H9 (cell line): ENCODE measurements at regions not wholly inside any gene's neighbourhood (a gene's known extent, or its start where the extent isn't known, plus 50 kb on each side); places are given as distances from the start of the nearest gene placed in this dataset.

ENCODE experiments used
- DNase-seq: peaks from one replicate; pipeline ENCODE4 v3.0.0-alpha.2; 2017
- H2AFZ ChIP-seq: one replicate; pipeline ENCODE4 v1.6.1; 2013; ENCODE audit warnings: mild to moderate bottlenecking, low read length, control low read depth, moderate library complexity
- H2AK5ac ChIP-seq: 2 replicates; pipeline ENCODE4 v1.6.1; 2013; ENCODE audit warnings: low read length, control low read depth, mixed read lengths; ENCODE audit not compliant: insufficient read length
- H2BK120ac ChIP-seq: one replicate; pipeline ENCODE4 v1.6.1; 2013; ENCODE audit warnings: low read depth, mild to moderate bottlenecking, low read length, control low read depth, inconsistent platforms; ENCODE audit not compliant: poor library complexity, severe bottlenecking
- H2BK12ac ChIP-seq: 2 replicates; pipeline ENCODE4 v1.6.1; 2013; ENCODE audit warnings: low read length, control low read depth, mixed read lengths, low read depth; ENCODE audit not compliant: insufficient read length
- H2BK15ac ChIP-seq: 2 replicates; pipeline ENCODE4 v1.6.1; 2013; ENCODE audit warnings: low read depth, low read length, control low read depth
- H2BK20ac ChIP-seq: one replicate; pipeline ENCODE4 v1.6.1; 2013; ENCODE audit warnings: low read depth, mild to moderate bottlenecking, low read length, control low read depth, inconsistent platforms; ENCODE audit not compliant: poor library complexity, severe bottlenecking
- H2BK5ac ChIP-seq: 2 replicates; pipeline ENCODE4 v1.6.1; 2013; ENCODE audit warnings: low read length, control low read depth, mixed read lengths; ENCODE audit not compliant: insufficient read length
- H3K14ac ChIP-seq: 2 replicates; pipeline ENCODE4 v1.6.1; 2013; ENCODE audit warnings: low read length, control low read depth; ENCODE audit not compliant: insufficient read depth
- H3K18ac ChIP-seq: 2 replicates; pipeline ENCODE4 v1.6.1; 2013; ENCODE audit warnings: low read depth, mild to moderate bottlenecking, mixed read lengths, low read length, control low read depth; ENCODE audit not compliant: insufficient read length
- H3K23ac ChIP-seq: 2 replicates; pipeline ENCODE4 v1.6.1; 2013; ENCODE audit warnings: low read length, control low read depth, mixed read lengths, low read depth; ENCODE audit not compliant: insufficient read length
- H3K23me2 ChIP-seq: 2 replicates; pipeline ENCODE4 v1.6.1; 2013; ENCODE audit warnings: low read depth, mild to moderate bottlenecking, mixed read lengths, low read length, control low read depth; ENCODE audit not compliant: insufficient read length, poor library complexity, severe bottlenecking
- H3K27ac ChIP-seq: 2 replicates; pipeline ENCODE4 v1.5.1; 2013; ENCODE audit warnings: low read length, control low read depth, mixed read lengths, low read depth; ENCODE audit not compliant: insufficient read length
- H3K27me3 ChIP-seq: 2 replicates; pipeline ENCODE4 v1.6.1; 2013; ENCODE audit warnings: low read length, control low read depth, inconsistent platforms; ENCODE audit not compliant: insufficient read depth
- H3K4ac ChIP-seq: 2 replicates; pipeline ENCODE4 v1.6.1; 2013; ENCODE audit warnings: low read depth, mild to moderate bottlenecking, control low read depth, inconsistent platforms, low read length, moderate library complexity
- H3K4me1 ChIP-seq: 2 replicates; pipeline ENCODE4 v1.6.1; 2013; ENCODE audit warnings: low read length, control low read depth, inconsistent platforms; ENCODE audit not compliant: insufficient read depth
- H3K4me2 ChIP-seq: 2 replicates; pipeline ENCODE4 v1.6.1; 2013; ENCODE audit warnings: low read length, control low read depth, mixed read lengths; ENCODE audit not compliant: insufficient read length, insufficient read depth
- H3K56ac ChIP-seq: 2 replicates; pipeline ENCODE4 v1.6.1; 2013; ENCODE audit warnings: low read depth, mild to moderate bottlenecking, mixed read lengths, low read length, control low read depth; ENCODE audit not compliant: insufficient read length
- H3K79me1 ChIP-seq: 2 replicates; pipeline ENCODE4 v1.6.1; 2013; ENCODE audit warnings: low read depth, mild to moderate bottlenecking, moderate library complexity, low read length, control low read depth, inconsistent platforms; ENCODE audit not compliant: insufficient read depth, poor library complexity, severe bottlenecking
- H3K79me2 ChIP-seq: 2 replicates; pipeline ENCODE4 v1.6.1; 2013; ENCODE audit warnings: low read length, control low read depth, inconsistent platforms; ENCODE audit not compliant: insufficient read depth
- H3K9ac ChIP-seq: 2 replicates; pipeline ENCODE4 v1.6.1; 2013; ENCODE audit warnings: low read length, control low read depth, mixed read lengths; ENCODE audit not compliant: insufficient read length; ENCODE audit errors: extremely low read depth
- H3K9me3 ChIP-seq: one replicate; pipeline ENCODE4 v1.6.1; 2013; ENCODE audit warnings: low read depth, low read length, inconsistent platforms; ENCODE audit not compliant: control insufficient read depth
- H3T11ph ChIP-seq: one replicate; pipeline ENCODE4 v1.6.1; 2013; ENCODE audit warnings: mild to moderate bottlenecking, low read length, control low read depth, inconsistent platforms
- H4K20me1 ChIP-seq: one replicate; pipeline ENCODE4 v1.6.1; 2013; ENCODE audit not compliant: control insufficient read depth, insufficient read length, insufficient read depth
- H4K5ac ChIP-seq: 2 replicates; pipeline ENCODE4 v1.6.1; 2013; ENCODE audit warnings: low read depth, mild to moderate bottlenecking, mixed read lengths, low read length, control low read depth; ENCODE audit not compliant: insufficient read length
- H4K8ac ChIP-seq: replicated peaks from 2 replicates; pipeline ENCODE4 v1.6.1; 2013; ENCODE audit warnings: low read length, control low read depth, mixed read lengths, low read depth; ENCODE audit not compliant: insufficient read length
- H4K91ac ChIP-seq: 2 replicates; pipeline ENCODE4 v1.6.1; 2013; ENCODE audit warnings: low read depth, mild to moderate bottlenecking, moderate library complexity, mixed read lengths, low read length, control low read depth; ENCODE audit not compliant: insufficient read length
- H3K27ac Mint-ChIP-seq, 3 experiments: 2 replicates in 2 of 3; 3 replicates in 1 of 3; pipeline ENCODE4 v1.8.0; 2020 to 2021; ENCODE audit warnings: mixed read lengths in 3 of 3, mild to moderate bottlenecking in 1 of 3, moderate library complexity in 1 of 3
- H3K27me3 Mint-ChIP-seq: 2 replicates; pipeline ENCODE4 v1.8.0; 2021; ENCODE audit warnings: low read depth, mild to moderate bottlenecking, moderate library complexity, mixed read lengths
- H3K36me3 Mint-ChIP-seq, 3 experiments: 2 replicates in 2 of 3; 3 replicates in 1 of 3; pipeline ENCODE4 v1.8.0; 2020 to 2021; ENCODE audit warnings: low read depth in 3 of 3, mixed read lengths in 3 of 3; ENCODE audit not compliant: insufficient read depth in 1 of 3
- H3K4me1 Mint-ChIP-seq, 2 experiments: 2 replicates each; pipeline ENCODE4 v1.8.0; 2020; ENCODE audit warnings: mixed read lengths in 2 of 2
- H3K4me3 Mint-ChIP-seq, 2 experiments: 2 replicates in 1 of 2; 3 replicates in 1 of 2; pipeline ENCODE4 v1.8.0; 2020 to 2021; ENCODE audit warnings: mild to moderate bottlenecking in 2 of 2, mixed read lengths in 2 of 2, moderate library complexity in 1 of 2
- H3K9me3 Mint-ChIP-seq, 2 experiments: 2 replicates in 1 of 2; 3 replicates in 1 of 2; pipeline ENCODE4 v1.8.0; 2020; ENCODE audit warnings: mild to moderate bottlenecking in 2 of 2, mixed read lengths in 2 of 2, moderate library complexity in 1 of 2
- CTCF ChIP-seq: fragments of 200-600 bp; sonication (generic); conservative IDR thresholded peaks from 3 replicates; pipeline ENCODE4 v1.8.0; 2021; ENCODE audit warnings: antibody characterized with exemption, mild to moderate bottlenecking
- WGBS: extraction: QIAGEN DNeasy Blood & Tissue Kit; methylation state at CpG from one replicate; pipeline ENCODE4 v1.1.7; 2013; ENCODE audit warnings: missing lambda C conversion rate, low lambda C conversion rate, mixed read lengths; ENCODE audit not compliant: insufficient read length; ENCODE audit errors: extremely low coverage; 5-methylcytosine and 5-hydroxymethylcytosine counted together

- no peak overlapping the region for H3K27ac ChIP-seq
Measured at GRCh38 chr9:20048985-20049384, 260.1 kb upstream of the SLC24A2 start.

More at GRCh38 chr9:20048985-20049384, 260.1 kb upstream of the SLC24A2 start:
- Histone ChIP-seq H3K14ac (no peak overlapping the region), H4K5ac (no peak overlapping the region), H2BK5ac (no peak overlapping the region), H3K79me2 (no peaks in the 10 kb centered on the region), H3T11ph (no peak overlapping the region), H3K4ac (no peak overlapping the region), H3K56ac (no peak overlapping the region), H2BK15ac (no peak overlapping the region), H2BK20ac (no peak overlapping the region), H3K23me2 (no peaks in the 10 kb centered on the region), H4K8ac (no peak overlapping the region), H3K9me3 (no peaks in the 10 kb centered on the region), H3K4me1 (no peaks in the 10 kb centered on the region), H3K4me2 (no peak overlapping the region), H3K23ac (no peak overlapping the region), H3K27me3 (no peaks in the 10 kb centered on the region), H2BK120ac (no peak overlapping the region), H4K20me1 (no peaks in the 10 kb centered on the region), H3K79me1 (no peaks in the 10 kb centered on the region), H2AK5ac (no peak overlapping the region), H2AFZ (no peak overlapping the region), H3K9ac (no peak overlapping the region), H4K91ac (no peak overlapping the region), H3K18ac (no peak overlapping the region), H2BK12ac (no peak overlapping the region)
- DNase-seq, result no peak
- Mint-ChIP-seq H3K9me3 (no peaks in the 10 kb centered on the region), H3K27me3 (no peaks in the 10 kb centered on the region; the same call in 1 of the 2 replicates), H3K36me3 (no peaks in the 10 kb centered on the region), H3K27ac (no peak overlapping the region), H3K4me1 (peaks cover 4 to 15% of the 10 kb centered on the region in 2 experiments; a peak in 3 of 4 replicates), H3K4me3 (no peak overlapping the region)
- WGBS, result no CpG with 5 or more reads among the region's 4 CpGs
- no peak for TF ChIP-seq CTCF
